Fibroblast of the conjunctiva (primary cell): ENCODE measurements at regions not wholly inside any gene's neighbourhood (a gene's known extent, or its start where the extent isn't known, plus 50 kb on each side); places are given as distances from the start of the nearest gene placed in this dataset.
"Not testable (repeated sequence)": the region's sequence is repeated elsewhere in the genome, so short reads cannot be mapped to it uniquely, and the experiment has no call there.

Experiments used
- DNase-seq: peaks from one replicate; pipeline ENCODE4 v3.0.0-alpha.2; 2010; ENCODE audit warnings: low read depth

DNA sequence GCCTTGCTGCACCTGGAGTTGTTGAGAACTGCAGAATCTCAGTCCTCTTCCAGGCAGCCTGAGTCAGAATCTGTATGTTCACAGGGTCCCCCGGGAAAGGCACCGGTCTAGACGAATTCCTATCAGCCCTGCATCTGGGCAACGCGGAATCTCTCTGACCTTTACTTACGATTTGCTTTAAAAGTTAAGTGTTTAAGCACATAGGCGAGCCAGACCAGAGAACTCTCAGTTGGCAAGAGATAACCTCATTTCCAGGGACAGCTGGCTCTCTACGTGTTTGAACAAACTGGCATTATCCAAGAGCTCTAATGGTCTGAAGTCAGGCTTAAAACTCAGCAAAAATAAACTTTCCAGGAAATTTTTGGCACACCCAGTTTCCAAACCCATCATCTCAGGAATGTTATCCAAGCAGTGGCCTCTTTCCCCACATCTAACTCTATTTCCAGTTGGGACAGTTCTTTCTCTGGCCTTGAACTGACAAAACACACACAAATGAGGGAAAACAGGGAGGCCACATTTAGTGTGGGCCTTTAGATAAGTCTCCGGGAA, 53.4 kb downstream of the HES1 start:
- no peak for DNase-seq

DNA sequence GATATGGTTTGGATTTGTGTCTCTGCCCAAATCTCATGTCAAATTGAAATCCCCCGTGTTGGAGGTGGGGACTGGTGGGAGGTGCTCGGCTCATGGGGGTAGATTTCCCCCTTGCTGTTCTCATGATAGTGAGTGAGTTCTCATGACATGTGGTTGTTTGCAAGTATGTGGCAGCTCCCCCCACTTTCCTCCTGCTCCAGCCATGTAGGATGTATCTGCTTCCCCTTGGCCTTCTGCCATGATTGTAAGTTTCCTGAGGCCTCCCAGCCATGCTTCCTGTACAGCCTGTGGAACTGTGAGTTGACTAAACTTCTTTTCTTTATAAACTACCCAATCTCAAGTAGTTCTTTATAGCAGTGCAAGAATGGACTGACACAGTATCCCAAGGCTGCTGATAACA, 55.9 kb downstream of the HES1 start:
- DNase-seq: not testable (repeated sequence)

DNA sequence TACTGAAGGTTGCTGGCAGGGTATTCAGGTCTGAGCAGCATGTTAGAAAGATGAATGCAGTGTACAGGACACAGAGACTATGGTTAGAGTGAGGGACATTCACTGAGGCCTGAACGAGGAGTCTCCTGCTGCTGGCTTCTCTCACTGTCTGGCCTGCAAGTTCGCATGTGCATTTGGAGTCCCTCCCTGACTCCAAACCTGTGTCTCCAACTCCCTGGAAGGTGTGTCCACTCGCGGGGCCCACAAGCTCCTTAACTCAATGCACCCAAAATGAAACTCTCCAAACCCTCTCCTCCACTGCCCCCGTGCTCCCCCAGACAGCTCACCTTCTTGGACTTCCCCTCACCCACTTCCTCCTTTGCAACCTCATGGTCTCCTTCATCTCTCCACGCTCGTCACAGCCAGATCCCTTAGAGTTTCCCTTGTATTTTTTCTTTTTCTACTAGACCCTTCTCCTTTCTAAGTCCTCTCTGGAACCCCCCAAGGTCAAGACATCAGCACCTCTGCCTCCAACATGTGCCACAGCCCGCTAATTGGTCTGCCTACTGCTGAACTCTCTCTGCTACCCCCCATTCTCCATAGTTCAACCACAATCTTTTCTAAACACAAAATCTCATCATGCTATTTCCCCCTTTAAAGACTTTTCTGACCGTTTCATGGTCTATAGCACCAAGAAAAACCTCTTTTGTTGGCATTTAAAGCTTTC, 58.3 kb downstream of the HES1 start:
- DNase-seq: no peak

DNA sequence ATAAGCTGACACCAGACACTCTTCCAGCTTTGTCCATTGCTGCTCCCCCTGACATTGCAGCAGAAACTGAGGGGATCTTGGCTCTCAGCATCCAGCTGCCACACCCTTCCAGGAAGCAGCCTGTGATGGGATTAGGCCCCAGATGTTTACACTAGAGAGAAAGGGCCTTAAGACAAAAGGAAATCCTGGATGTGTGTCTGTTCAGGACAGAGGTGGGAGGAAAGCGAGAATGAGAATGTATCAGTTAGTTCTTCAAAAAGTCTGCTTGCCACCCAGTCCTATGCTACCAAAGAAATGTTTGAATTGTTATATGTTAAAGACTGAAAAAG, 58.8 kb downstream of the HES1 start:
- no peak for DNase-seq

DNA sequence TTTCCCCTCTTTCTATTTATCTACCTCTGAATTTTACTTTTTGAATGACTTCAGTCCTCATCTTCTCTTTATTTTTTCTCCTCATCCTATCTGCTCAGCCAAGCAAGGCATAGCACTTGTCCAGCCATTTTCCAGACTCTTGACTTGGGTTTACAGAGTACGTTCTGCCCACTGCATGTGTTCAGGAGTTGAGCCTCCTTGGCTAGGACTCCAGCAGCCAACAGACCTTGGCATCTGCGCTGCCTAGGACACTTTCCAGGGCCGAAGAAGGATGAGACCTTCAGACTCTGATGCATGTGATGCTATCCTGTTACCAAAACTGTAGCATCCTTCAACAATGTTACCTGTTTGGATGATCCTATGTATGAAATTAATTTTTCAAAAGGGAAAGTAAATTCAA, 59.7 kb downstream of the HES1 start:
- DNase-seq: no peak

DNA sequence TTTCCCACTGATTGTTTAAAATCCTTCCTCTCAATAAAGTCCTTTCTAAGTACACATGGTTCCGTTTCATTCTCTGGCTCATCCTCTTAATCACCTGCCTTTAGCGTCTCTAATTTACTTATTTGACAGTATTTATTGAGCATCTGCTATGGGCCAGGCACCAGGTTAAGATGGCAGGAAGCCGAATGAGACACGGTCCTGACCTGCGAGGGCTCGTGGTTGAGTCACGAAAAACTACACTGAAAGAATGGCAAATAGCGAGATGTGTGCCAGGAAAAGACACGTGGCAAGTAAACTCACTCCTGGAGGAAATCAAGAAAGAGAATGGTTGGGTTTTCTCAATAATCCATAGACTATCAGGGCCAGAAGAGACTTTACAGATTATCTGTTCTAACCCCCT, 60.9 kb downstream of the HES1 start:
- no peak for DNase-seq

DNA sequence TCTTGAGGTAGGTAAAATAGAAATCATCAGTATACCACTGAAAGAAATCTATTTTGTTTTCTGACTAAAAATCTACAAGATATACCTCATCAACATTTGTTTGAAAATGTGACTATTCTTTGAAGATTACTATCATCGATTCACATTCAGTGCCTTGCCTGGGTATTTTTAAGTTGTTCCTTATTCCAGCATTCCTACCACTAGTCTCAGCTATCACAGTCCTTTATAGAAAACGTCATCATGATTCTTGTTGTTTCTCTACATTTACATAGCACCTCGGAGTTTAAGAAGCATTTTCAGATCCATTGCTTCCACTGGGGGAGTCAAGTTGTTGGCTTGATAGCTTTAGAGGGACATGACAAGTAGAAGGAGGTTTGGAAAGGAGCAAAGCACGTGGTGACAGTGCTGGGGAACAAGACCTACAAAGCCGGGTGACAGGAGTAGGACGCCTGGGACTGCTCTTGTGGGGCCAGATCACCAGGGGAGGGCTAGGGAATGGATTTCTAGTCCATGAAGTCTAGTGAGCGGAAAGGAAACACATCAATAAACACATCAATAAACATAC, 61.5 kb downstream of the HES1 start:
- no peak for DNase-seq

DNA sequence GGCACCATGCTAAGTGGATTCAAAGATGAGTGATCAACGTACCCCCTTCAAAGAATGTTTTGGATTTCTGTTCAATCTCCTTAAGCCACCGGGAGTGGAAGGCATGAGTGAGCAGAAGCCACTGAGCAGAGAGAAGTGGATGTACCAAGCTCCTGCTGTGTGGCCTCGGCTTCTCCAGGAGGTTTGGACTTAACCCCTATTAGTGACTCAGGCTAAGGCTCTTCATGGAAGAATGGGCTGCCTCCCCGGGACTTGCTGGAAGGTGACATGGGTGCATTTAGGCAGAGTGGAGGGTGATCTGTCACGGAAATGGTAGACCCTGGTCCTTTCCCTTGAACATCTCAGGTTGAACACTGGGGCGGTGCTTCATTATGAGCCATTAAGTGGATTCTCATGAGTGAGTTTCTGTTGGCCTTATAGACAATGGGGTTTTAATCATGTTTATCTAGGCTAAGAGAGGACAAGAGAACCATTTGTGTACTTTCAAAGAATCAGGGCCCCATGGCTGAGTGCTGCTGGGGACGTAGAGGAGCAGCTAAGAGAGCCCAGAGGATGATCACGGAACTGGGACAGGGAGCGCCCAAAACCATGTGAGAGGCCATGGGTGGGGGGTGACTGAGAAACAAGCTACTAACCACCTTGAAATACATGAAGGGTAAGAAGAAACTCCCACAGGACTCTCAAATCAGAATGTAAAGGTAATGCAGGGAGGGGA, 62.2 kb downstream of the HES1 start:
- DNase-seq: no peak

DNA sequence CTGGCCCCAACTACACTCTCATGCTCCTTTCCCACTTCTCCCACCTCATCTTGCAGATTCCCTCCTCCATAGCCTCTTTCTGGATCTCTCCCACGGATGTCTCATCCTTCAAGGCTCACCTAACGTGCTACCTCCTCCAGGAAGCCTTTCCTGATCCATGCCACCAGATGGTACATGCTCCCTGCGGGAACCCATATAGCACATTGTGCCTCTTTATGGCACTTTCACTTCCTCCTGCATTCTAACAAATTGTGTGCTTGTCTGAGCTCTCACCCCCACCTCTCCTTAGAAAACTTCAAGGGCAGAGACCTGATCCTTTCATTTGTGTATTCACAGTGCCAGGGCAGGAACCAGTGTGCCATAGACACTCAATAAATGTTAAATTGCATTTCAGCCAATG, 63.0 kb downstream of the HES1 start:
- DNase-seq: no peak

DNA sequence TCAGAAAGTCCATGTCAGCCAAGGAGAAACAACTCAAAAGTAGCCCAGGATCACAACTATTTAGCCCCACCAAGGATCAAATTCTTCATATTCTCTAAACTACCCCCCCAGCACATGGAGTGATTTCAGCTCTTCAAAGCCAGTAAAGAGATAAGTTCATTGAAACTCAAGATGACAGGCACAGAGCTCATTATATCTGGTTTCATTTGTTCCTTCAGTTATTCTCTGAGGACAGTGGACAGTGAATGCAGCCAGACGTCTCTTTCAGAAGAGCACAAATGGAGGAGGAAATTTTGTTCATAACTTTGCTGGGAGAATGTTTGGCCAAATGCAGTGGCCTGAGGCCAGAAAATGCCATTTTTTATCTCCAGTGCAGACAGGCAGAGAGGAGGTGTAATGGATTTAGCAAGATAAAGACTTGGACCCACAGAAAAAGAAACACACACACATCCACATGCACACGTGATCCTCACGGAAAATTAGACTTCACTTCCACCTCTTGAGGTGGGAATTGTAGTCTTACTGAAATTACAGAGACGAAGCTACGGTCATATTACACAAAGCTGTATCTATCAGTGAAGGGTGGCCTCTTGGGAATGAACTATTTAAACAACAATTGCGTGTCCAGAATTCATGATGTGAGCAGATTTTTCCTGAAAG, 64.6 kb downstream of the HES1 start:
- no peak for DNase-seq

DNA sequence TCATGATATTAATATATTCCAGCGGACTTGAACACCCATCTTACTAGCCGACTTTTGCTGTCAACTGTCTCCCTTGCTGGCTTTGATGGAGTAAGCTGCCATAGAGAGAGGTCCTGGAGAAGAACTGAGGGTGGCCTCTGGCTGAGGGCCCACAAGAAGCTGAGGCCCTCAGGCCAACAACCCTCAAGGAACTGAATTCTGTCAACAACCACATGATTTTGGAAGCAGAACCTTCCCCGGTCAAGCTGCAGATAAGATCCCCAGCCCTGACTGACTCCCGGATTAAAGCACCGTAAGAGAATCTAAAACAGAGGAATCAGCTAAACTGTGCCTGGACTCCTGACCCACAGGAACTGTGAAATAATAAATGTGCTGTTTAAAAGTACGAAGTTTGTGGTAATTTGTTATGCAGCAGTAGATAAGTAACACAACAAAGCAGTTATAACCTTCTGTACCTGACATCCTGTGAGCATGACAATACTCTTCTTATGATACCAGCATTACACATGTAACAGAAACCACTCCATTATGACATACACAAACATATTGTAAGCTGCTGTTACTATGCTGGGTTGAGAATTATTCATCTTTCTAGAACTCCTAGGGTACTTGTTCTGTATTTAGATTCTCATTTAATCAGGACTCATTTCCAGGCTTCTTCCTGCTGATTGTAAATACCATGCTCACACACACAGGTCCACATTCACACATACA, 66.2 kb downstream of the HES1 start:
- DNase-seq: no peak

DNA sequence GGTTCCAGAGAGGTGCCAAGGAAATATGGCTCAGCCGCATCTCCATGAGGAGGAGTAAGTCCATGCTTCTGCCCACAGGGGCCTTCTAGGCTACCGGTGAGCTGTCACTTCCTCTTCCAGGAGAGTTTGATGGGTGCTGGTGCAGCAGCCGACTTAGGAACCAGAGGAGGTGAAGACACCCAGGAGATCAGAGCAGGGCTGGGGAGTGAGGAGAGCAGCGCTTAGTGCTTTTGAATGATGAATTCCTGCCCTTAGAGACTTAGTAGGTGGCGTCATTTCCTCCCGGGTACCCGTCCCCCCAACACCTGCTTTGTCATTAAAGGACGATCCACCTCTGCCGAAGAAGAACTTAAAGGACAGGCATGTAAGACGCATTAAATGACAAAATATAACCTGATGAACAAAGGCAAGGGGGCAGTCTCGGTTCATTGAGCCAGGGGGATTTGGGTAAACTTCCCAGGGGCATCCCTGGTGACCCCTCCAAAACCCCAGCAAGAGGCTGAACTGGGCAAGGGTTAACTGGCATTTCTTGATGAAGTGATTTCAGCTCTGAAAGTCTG, 67.6 kb downstream of the HES1 start:
- DNase-seq: no peak

DNA sequence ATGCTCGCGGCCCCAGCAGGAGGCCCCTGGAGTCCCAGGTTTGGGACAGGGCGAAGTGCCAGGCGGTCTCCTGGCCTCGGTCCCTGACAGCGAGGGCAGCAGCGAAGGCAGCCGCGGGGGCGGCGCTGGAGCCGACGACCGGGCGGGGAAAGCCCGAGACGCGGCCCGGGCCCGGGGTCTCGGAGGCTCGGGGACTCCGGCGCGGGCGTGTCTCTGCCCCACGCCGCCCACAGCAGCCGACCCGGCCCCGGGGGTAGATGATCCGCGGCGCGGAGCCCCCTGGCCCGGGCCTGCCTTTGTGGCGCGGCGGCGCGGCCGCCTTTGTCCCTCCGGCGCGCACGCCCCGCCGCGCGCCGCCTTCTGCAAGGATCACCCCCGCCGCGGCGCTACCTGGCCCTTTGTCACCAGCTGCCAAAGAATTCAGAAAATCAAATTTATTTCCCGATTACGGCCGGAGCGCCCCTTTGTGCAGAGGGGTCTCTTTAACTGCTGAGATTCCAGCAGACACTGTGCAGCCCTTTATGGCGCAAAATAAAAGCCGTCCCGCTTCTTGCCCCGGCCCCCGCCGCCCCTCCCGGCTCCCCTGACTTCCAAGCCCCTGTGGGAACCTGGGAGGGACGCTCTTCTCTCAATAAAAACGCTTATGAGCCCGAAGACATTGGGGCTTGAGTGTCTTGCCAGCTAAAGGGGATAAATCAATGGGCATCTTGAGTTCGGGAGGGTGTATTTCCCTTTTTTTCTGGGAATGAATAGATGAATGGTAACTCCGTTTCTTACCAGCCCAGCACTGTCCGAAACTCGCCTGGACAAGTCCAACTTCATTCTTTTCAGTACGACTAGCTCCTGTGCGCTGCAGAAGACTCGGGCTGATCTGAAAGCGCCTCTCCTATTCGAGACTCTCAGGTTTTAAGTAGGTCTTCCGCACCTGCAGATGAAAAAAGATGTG, 68.4 kb downstream of the HES1 start:
- DNase-seq: no peak

DNA sequence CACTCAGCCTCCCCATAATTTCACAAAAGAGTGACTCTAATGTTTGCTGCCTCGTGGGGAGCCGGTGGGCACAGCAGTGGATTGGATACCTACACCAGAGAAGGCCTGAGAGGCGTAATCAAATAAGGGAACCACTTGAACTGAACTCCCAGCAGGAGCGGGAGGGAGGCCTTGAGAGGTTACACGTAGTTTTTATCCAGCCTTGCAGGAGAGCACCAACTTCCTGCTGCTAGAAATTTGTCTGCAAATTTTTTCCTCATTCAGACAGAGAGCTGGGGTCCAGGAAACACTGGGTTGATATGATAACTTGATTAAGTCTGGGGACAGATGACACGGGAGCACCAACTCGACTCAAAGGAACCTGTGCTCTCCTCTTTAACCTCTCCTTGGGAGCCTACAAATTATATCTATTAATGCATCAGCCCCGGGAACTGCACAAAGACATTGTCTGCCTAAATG, 69.8 kb downstream of the HES1 start:
- DNase-seq: no peak

DNA sequence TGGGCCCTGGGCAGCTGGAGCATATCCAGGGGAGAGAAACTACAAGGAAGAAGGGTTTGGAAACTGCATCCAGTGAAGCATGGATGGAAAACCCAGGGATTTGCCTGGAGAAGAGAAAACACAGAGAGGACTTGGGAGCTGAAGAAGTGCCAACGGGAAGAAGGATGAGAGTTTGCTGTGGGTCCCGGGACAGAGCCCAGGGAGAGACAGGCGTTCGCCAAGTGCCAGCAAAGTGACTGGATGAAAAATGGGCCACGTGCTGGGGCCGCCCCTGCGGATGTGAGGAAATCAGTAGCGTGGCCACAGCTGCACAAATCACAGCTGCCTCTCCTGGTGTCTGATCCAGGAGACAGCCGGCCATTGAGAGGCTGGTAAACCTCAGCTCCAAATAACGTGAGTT, 70.4 kb downstream of the HES1 start:
- no peak for DNase-seq

DNA sequence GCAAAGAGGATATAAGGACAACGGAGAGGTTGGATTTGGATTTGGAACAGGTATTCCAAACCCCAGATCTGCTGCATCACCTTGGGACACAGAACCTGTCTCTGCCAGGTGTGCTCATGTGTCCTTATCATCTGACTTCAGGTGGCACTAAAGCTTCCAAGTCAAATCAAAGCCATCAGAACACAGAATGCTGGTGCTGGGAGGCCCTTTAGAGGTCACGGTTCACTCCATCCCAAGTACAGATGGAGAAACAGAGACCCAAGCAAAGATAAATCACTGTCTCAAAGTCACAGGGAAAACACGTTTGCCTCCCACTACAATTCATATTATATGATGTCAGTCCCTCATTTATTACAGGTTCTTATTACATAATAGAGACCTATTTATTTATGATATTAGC, 72.8 kb downstream of the HES1 start:
- DNase-seq: no peak

DNA sequence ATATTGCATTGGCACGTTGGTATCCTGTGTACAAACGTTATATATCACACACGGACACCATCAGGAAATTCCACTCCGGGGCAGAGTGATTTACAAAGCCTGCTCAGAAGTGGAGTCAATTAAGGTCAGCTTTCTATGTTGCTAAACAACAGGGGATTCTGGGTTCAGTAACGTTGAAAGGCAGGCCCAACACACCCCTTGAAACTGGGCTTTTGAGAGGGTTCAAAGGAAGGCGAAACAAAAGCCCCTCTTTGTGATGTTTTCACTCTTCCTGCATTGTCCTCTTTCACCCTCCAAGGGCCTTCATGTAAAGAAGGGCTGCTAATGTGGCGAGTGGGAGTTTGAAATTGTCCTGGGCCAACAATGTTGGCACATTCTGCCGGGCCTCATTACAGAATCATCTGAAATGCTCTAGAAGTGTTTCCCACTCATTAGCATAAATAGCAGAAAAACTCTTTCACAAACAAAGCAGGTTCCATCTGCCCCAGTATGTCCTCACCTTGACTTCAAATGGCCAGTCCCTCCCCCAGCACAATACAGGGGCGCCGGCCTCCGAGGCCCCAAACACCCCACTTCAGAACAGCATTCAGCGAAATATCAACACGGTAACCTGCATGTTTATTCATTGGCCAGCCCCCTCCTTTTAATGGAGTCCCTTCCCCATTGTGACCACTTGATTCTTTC, 76.4 kb downstream of the HES1 start:
- no peak for DNase-seq

DNA sequence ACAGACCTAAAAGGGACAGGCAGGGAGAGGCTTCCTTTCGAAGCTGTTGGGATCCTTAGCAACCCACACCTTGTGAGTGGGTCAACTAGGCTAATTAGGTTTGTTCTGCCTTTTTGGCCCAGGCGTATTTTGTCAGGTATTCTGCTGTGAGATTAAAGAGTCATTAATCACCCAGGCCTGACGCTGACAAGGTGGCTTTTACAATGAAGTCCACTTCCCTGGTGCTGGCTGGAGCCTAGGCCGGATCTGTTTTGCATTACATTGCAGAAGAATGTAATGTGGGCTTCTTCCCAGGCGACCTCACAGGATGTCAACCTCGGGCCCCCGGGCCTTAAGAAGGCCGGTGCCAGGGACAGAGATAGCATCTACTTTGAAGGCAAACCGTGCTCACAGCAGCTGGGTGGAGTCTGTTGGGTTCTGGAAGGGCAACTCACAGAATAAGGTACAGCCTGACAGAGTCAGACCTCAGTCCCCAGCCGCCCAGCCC, 76.9 kb downstream of the HES1 start:
- DNase-seq: no peak

DNA sequence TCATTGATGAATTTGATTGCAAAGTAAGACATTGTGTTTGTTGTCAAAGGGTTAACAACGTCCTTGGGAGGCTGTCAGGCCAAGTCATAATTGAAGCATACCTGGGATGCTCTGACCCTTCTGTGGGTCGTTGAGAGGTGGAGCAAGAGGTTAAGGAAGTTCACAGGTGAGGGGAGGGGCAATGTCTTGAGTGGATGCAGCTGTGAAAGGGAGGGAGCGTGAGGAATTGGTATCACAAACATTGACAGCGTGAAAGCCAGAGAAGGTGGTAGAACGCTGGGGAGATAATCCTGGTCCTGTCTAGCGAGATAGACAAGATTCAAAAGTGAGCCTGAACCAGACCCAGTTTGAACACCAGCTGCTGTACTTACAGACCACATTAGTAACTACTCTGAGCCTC, 79.4 kb downstream of the HES1 start:
- DNase-seq: no peak
